CMK (cell line): ENCODE measurements at regions not wholly inside any gene's neighbourhood (a gene's known extent, or its start where the extent isn't known, plus 50 kb on each side); places are given as distances from the start of the nearest gene placed in this dataset.
"Not testable (repeated sequence)": the region's sequence is repeated elsewhere in the genome, so short reads cannot be mapped to it uniquely, and the experiment has no call there.

Source experiments
- DNase-seq: peaks from one replicate; pipeline ENCODE4 v3.0.0-alpha.2; 2010; ENCODE audit warnings: low read depth

GRCh38 chr15:20235728-20236127 lies 305.9 kb downstream of the GOLGA6L6 start:
- not testable (repeated sequence) for DNase-seq

- DNase-seq: not testable (repeated sequence)
Measured at GRCh38 chr15:20234006-20234540, 307.5 kb downstream of the GOLGA6L6 start.

- DNase-seq: not testable (repeated sequence)
Measured at GRCh38 chr15:20232457-20232856, 309.1 kb downstream of the GOLGA6L6 start.

- DNase-seq: not testable (repeated sequence)
Measured at GRCh38 chr15:20230656-20231055, 310.9 kb downstream of the GOLGA6L6 start.

GRCh38 chr15:20228791-20229190 lies 312.8 kb downstream of the GOLGA6L6 start:
- DNase-seq: not testable (repeated sequence)

GRCh38 chr15:20227119-20227853 lies 314.3 kb downstream of the GOLGA6L6 start:
- not testable (repeated sequence) for DNase-seq

- not testable (repeated sequence) for DNase-seq
Measured at GRCh38 chr15:20226531-20226930, 315.1 kb downstream of the GOLGA6L6 start.

- DNase-seq: not testable (repeated sequence)
Measured at GRCh38 chr15:20221063-20221462, 320.5 kb downstream of the GOLGA6L6 start.

- DNase-seq: not testable (repeated sequence)
Measured at GRCh38 chr15:20219171-20219570, 322.4 kb downstream of the GOLGA6L6 start.

- not testable (repeated sequence) for DNase-seq
Measured at GRCh38 chr15:20215700-20216099, 325.9 kb downstream of the GOLGA6L6 start.

GRCh38 chr15:20214101-20214500 lies 327.5 kb downstream of the GOLGA6L6 start:
- not testable (repeated sequence) for DNase-seq

- DNase-seq: not testable (repeated sequence)
Measured at GRCh38 chr15:20211508-20211907, 330.1 kb downstream of the GOLGA6L6 start.

GRCh38 chr15:20209973-20210372 lies 331.6 kb downstream of the GOLGA6L6 start:
- DNase-seq: not testable (repeated sequence)

- DNase-seq: not testable (repeated sequence)
Measured at GRCh38 chr15:20207607-20208006, 334.0 kb downstream of the GOLGA6L6 start.

- not testable (repeated sequence) for DNase-seq
Measured at GRCh38 chr15:20207198-20207597, 334.4 kb downstream of the GOLGA6L6 start.

- DNase-seq: not testable (repeated sequence)
Measured at GRCh38 chr15:20204177-20204866, 337.3 kb downstream of the GOLGA6L6 start.

GRCh38 chr15:20203649-20204150 lies 337.9 kb downstream of the GOLGA6L6 start:
- not testable (repeated sequence) for DNase-seq

- DNase-seq: not testable (repeated sequence)
Measured at GRCh38 chr15:20194591-20195198, 346.9 kb downstream of the GOLGA6L6 start.

GRCh38 chr15:20192982-20193929 lies 348.3 kb downstream of the GOLGA6L6 start:
- DNase-seq: not testable (repeated sequence)

- DNase-seq: not testable (repeated sequence)
Measured at GRCh38 chr15:20191508-20192125, 350.0 kb downstream of the GOLGA6L6 start.

- not testable (repeated sequence) for DNase-seq
Measured at GRCh38 chr15:20188611-20189010, 353.0 kb downstream of the GOLGA6L6 start.
